Breast epithelium (tissue), 4 donors: ENCODE measurements at regions not wholly inside any gene's neighbourhood (a gene's known extent, or its start where the extent isn't known, plus 50 kb on each side); places are given as distances from the start of the nearest gene placed in this dataset.

ENCODE experiments used
- DNase-seq, 2 donors: peaks; one replicate each; pipeline ENCODE4 v3.0.0-alpha.2; 2019; ENCODE audit warnings: low spot score in 2 of 2
- H3K27ac ChIP-seq, 2 donors: fragments of 200-600 bp; sonication (generic) in 1 of 2; one replicate each; pipeline ENCODE4 v1.5.1; 2016 to 2019; ENCODE audit warnings: mild to moderate bottlenecking in 1 of 2
- H3K27me3 ChIP-seq, 2 donors: fragments of 200-600 bp; sonication (generic) in 1 of 2; one replicate each; pipeline versions ENCODE4 v1.5.1 to v1.6.0; 2017 to 2019; ENCODE audit warnings: control low read depth in 1 of 2, mild to moderate bottlenecking in 1 of 2
- H3K36me3 ChIP-seq: fragments of 200-600 bp; one replicate; pipeline ENCODE4 v1.5.1; 2019
- H3K4me1 ChIP-seq, 2 donors: fragments of 200-600 bp; sonication (generic); one replicate each; pipeline ENCODE4 v1.5.1; 2016 to 2019; ENCODE audit warnings: control low read depth in 1 of 2
- H3K4me3 ChIP-seq, 3 donors: fragments of 200-600 bp; sonication (generic); 1 replicate in 2 of 3; 2 replicates in 1 of 3; pipeline ENCODE4 v1.5.1; 2016 to 2019; ENCODE audit warnings: mild to moderate bottlenecking in 3 of 3, moderate library complexity in 2 of 3
- H3K9me3 ChIP-seq, 2 donors: fragments of 200-600 bp; sonication (generic) in 1 of 2; one replicate each; pipeline ENCODE4 v1.5.1; 2016 to 2019; ENCODE audit warnings: control low read depth in 1 of 2
- POLR2A ChIP-seq: fragments of 450-650 bp; IDR thresholded peaks from one replicate; pipeline ENCODE4 v1.6.1; 2016; ENCODE audit warnings: antibody characterized with exemption, mild to moderate bottlenecking, moderate library complexity
- POLR2AphosphoS5 ChIP-seq, 3 donors: sonication (generic); formaldehyde crosslinking; IDR thresholded peaks; one replicate each; pipeline ENCODE4 v1.6.1; 2017; ENCODE audit warnings: antibody characterized with exemption in 3 of 3
- intact Hi-C: fragments of 100-400 bp; cut with DNase I; formaldehyde crosslinking; loops from one replicate; pipeline ENCODE4 v1.15.1; 2023; ENCODE audit warnings: low total_unique reads
- TF ChIP-seq, protein P1 (sequence below), 3 donors: fragments of 450-650 bp; IDR thresholded peaks; one replicate each; pipeline ENCODE4 v1.5.1; 2016 to 2017; ENCODE audit warnings: antibody characterized with exemption in 3 of 3, mild to moderate bottlenecking in 3 of 3, moderate library complexity in 3 of 3

- Histone ChIP-seq H3K27ac (no peak overlapping the region), H3K4me1 (no peaks in the 10 kb centered on the region), H3K9me3 (no peaks in the 10 kb centered on the region), H3K27me3 (no peaks in the 10 kb centered on the region), H3K36me3 (no peaks in the 10 kb centered on the region), H3K4me3 (no peak overlapping the region)
- DNase-seq = no peak
- intact Hi-C loops = no loop called here
- TF ChIP-seq, protein P1, sequence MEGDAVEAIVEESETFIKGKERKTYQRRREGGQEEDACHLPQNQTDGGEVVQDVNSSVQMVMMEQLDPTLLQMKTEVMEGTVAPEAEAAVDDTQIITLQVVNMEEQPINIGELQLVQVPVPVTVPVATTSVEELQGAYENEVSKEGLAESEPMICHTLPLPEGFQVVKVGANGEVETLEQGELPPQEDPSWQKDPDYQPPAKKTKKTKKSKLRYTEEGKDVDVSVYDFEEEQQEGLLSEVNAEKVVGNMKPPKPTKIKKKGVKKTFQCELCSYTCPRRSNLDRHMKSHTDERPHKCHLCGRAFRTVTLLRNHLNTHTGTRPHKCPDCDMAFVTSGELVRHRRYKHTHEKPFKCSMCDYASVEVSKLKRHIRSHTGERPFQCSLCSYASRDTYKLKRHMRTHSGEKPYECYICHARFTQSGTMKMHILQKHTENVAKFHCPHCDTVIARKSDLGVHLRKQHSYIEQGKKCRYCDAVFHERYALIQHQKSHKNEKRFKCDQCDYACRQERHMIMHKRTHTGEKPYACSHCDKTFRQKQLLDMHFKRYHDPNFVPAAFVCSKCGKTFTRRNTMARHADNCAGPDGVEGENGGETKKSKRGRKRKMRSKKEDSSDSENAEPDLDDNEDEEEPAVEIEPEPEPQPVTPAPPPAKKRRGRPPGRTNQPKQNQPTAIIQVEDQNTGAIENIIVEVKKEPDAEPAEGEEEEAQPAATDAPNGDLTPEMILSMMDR (IDR thresholded peaks at IDR 0.05) = no peak
- TF ChIP-seq POLR2A (no peak), POLR2AphosphoS5 (IDR thresholded peaks at IDR 0.05) (no peak)
These were observed 1072.6 kb upstream of the NUDT12 start for GRCh38 chr5:104635227-104635626.

DNA sequence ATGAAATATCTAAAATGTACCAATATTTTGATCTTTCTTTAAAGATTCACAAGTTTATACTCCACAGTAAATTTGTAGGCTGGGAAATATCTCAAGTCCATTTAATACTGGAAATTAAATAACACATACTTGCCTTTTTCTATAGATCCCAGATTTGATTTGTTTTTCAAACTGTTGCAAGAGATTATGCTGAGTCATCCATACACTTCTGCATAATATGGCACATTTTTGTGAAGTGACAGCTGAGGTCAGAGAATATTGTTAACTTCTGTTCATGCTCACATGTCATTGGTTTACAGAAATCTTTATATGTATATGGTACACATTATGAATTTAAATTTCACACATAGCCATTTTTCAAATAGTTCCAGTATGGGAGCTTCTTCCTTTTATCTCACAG, 1066.3 kb upstream of the NUDT12 start:
- Histone ChIP-seq H3K36me3 (no peaks in the 10 kb centered on the region), H3K4me3 (no peak overlapping the region), H3K27me3 (no peaks in the 10 kb centered on the region), H3K4me1 (no peaks in the 10 kb centered on the region), H3K27ac (no peak overlapping the region), H3K9me3 (peaks cover 0 to 11% of the 10 kb centered on the region in 2 donors)
- TF ChIP-seq, protein P1 (IDR thresholded peaks at IDR 0.05) = no peak
- intact Hi-C loops = no loop called here
- no peak for DNase-seq

DNA sequence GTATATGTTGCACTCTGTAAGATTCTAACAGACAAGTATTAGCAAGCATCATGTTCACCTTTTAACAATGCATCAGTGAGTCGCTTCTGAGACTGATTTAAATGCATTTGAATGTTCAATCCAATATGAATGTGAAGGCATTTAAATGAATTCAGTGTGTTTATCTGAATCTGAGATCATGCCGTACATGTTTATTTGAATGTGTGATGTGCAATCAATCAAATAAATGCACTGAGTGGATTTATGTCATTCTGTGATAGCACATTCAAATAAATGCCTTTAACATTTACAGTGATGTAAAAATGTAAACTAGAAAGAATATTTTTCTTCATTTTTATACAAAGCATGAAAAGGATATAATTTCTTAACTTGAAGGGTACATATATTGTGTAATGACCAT, 1063.5 kb upstream of the NUDT12 start:
- DNase-seq = no peak
- Histone ChIP-seq H3K36me3 (no peaks in the 10 kb centered on the region), H3K4me1 (no peaks in the 10 kb centered on the region), H3K4me3 (no peak overlapping the region), H3K27ac (no peak overlapping the region), H3K9me3 (peaks cover 0 to 11% of the 10 kb centered on the region in 2 donors), H3K27me3 (no peaks in the 10 kb centered on the region)
- intact Hi-C loops = no loop called here
- TF ChIP-seq POLR2A (no peak), POLR2AphosphoS5 (IDR thresholded peaks at IDR 0.05) (no peak)
- TF ChIP-seq, protein P1 (IDR thresholded peaks at IDR 0.05) = no peak

- TF ChIP-seq POLR2A = no peak
- TF ChIP-seq POLR2AphosphoS5 (IDR thresholded peaks at IDR 0.05) = no peak
- TF ChIP-seq, protein P1 (IDR thresholded peaks at IDR 0.05) = no peak
- Histone ChIP-seq H3K36me3 (no peaks in the 10 kb centered on the region), H3K27me3 (no peaks in the 10 kb centered on the region), H3K9me3 (no peaks in the 10 kb centered on the region), H3K4me1 (no peaks in the 10 kb centered on the region), H3K4me3 (no peak overlapping the region), H3K27ac (no peak overlapping the region)
- DNase-seq = no peak
- intact Hi-C loops = no loop called here
These were observed 1049.4 kb upstream of the NUDT12 start for GRCh38 chr5:104612005-104612404.

DNA sequence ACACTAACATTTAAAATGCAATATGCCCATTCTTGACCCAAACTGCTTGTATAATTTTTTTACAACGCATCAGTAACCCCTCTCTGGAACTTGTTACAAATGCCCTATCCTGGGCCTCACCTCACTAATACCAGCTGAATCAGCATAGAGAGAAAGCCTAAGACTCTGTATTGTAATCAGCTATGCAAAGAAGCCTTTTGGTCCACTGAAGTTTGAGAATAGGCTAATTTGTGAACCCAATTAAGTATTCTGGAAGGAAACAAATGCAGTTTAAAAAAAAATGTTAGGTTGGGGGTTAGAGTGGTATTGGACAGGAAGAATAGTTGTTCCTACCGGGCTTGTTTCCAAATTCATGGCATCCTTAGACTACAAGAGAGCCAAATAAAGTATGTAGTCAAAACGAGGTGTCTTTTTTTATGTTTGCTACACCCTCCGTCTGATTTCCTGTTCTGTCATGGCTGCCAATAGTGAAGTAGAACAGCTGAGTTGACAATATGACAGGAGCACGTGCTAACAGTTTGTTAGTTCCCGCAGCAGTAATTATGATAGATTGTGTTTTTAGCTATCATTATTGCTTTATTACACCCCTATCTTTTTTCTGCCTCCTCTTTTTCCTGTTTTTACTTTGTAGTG, 1048.7 kb upstream of the NUDT12 start:
- no peak overlapping the region for H3K4me3 ChIP-seq

More for the DNA sequence above, 1048.7 kb upstream of the NUDT12 start:
- Histone ChIP-seq H3K27me3 (no peaks in the 10 kb centered on the region), H3K36me3 (no peaks in the 10 kb centered on the region), H3K9me3 (no peaks in the 10 kb centered on the region), H3K27ac (no peak overlapping the region), H3K4me1 (no peaks in the 10 kb centered on the region)
- TF ChIP-seq POLR2A = no peak
- TF ChIP-seq, protein P1 (IDR thresholded peaks at IDR 0.05) = no peak
- TF ChIP-seq POLR2AphosphoS5 (IDR thresholded peaks at IDR 0.05) = no peak
- intact Hi-C loops = no loop called here
- DNase-seq = no peak
